Caco-2 (cell line): ENCODE measurements at regions not wholly inside any gene's neighbourhood (a gene's known extent, or its start where the extent isn't known, plus 50 kb on each side); places are given as distances from the start of the nearest gene placed in this dataset.

Experiments used
- BruUV-seq: library from RNA; stranded (reverse); fragments of 400-500 nt; replicated peaks from 2 replicates; lab custom pipeline; 2021; lab: Mats Ljungman, UMichigan
- CTCF ChIA-PET: fragments of 300-600 bp; sonication (Branson Sonifier 250); formaldehyde crosslinking; loops from one replicate; lab custom pipeline; 2022; ENCODE audit warnings: antibody characterized with exemption; lab: Charles Lee
- POLR2A ChIA-PET: fragments of 300-600 bp; sonication (Branson Sonifier 250); formaldehyde crosslinking; loops from one replicate; lab custom pipeline; 2022; ENCODE audit warnings: antibody characterized with exemption; lab: Charles Lee
- DNase-seq, 2 experiments: peaks; one replicate each; pipeline versions ENCODE4 v3.0.0 to v3.0.0-alpha.2; 2020 to 2022
- H3K27me3 ChIP-seq: replicated peaks from 2 replicates; pipeline ENCODE4 v1.6.0; 2011; ENCODE audit warnings: low read length; ENCODE audit not compliant: control insufficient read depth, insufficient read depth
- H3K36me3 ChIP-seq: 2 replicates; pipeline ENCODE4 v1.5.1; 2011; ENCODE audit warnings: low read length; ENCODE audit not compliant: control insufficient read depth, insufficient read depth
- H3K4me1 ChIP-seq: fragments of 250-450 bp; sonication (Bioruptor Pico); 2 replicates; pipeline ENCODE4 v1.5.1; 2020; ENCODE audit warnings: mild to moderate bottlenecking
- H3K4me3 ChIP-seq: 2 replicates; pipeline ENCODE4 v1.5.1; 2011; ENCODE audit warnings: low read depth, mild to moderate bottlenecking, control low read depth, low read length
- H3K9me3 ChIP-seq: fragments of 250-450 bp; sonication (Bioruptor Pico); 2 replicates; pipeline ENCODE4 v1.5.1; 2020; ENCODE audit warnings: mild to moderate bottlenecking, moderate library complexity
- H3K27ac Mint-ChIP-seq: one replicate; pipeline ENCODE4 v1.8.0; 2022; ENCODE audit warnings: mixed read lengths; ENCODE audit not compliant: unreplicated experiment
- H3K27me3 Mint-ChIP-seq: one replicate; pipeline ENCODE4 v1.8.0; 2022; ENCODE audit warnings: mixed read lengths; ENCODE audit not compliant: insufficient read depth, unreplicated experiment
- H3K36me3 Mint-ChIP-seq: one replicate; pipeline ENCODE4 v1.8.0; 2022; ENCODE audit warnings: mild to moderate bottlenecking, mixed read lengths; ENCODE audit not compliant: insufficient read depth, unreplicated experiment
- H3K4me1 Mint-ChIP-seq: one replicate; pipeline ENCODE4 v1.8.0; 2022; ENCODE audit warnings: low read depth, mixed read lengths; ENCODE audit not compliant: unreplicated experiment
- H3K4me3 Mint-ChIP-seq: one replicate; pipeline ENCODE4 v1.8.0; 2022; ENCODE audit warnings: mild to moderate bottlenecking, moderate library complexity, mixed read lengths; ENCODE audit not compliant: unreplicated experiment
- H3K9me3 Mint-ChIP-seq: one replicate; pipeline ENCODE4 v1.8.0; 2022; ENCODE audit warnings: mixed read lengths; ENCODE audit not compliant: unreplicated experiment
- intact Hi-C: fragments of 100-400 bp; cut with micrococcal nuclease; formaldehyde crosslinking; loops from one replicate; pipeline ENCODE4 v1.10.0; 2022; ENCODE audit not compliant: unreplicated experiment
- TF ChIP-seq, protein P1 (sequence below), 2 experiments: fragments of 200-600 bp in 1 of 2; IDR thresholded peaks; 1 replicate in 1 of 2; 2 replicates in 1 of 2; pipeline versions ENCODE4 v1.5.1 to v1.8.0; 2011 to 2022; ENCODE audit warnings: antibody characterized with exemption in 1 of 2, control low read depth in 1 of 2, inconsistent platforms in 1 of 2, low read depth in 1 of 2, low read length in 1 of 2, mild to moderate bottlenecking in 1 of 2, moderate library complexity in 1 of 2; ENCODE audit not compliant: insufficient read depth in 1 of 2, severe bottlenecking in 1 of 2, unreplicated experiment in 1 of 2

DNA sequence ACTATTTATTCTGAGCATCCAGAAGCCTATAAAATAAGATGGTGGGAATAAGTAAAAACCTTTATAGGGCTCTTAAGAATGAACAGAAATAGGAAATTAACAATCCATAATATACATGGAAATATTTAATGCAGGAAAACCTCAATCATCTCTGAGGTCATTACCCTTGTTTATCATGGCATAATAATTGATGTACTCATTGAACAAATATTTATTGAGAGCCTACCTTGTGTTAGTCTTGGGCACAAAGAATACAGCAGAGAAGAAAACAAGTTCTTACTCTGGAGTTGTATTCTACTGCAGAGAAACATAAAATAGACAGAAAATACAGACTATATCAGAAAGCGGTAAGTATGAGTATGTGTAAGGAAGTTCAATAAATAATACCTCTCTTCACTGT lies 167.2 kb downstream of the COX18 start:
- TF ChIP-seq, protein P1, sequence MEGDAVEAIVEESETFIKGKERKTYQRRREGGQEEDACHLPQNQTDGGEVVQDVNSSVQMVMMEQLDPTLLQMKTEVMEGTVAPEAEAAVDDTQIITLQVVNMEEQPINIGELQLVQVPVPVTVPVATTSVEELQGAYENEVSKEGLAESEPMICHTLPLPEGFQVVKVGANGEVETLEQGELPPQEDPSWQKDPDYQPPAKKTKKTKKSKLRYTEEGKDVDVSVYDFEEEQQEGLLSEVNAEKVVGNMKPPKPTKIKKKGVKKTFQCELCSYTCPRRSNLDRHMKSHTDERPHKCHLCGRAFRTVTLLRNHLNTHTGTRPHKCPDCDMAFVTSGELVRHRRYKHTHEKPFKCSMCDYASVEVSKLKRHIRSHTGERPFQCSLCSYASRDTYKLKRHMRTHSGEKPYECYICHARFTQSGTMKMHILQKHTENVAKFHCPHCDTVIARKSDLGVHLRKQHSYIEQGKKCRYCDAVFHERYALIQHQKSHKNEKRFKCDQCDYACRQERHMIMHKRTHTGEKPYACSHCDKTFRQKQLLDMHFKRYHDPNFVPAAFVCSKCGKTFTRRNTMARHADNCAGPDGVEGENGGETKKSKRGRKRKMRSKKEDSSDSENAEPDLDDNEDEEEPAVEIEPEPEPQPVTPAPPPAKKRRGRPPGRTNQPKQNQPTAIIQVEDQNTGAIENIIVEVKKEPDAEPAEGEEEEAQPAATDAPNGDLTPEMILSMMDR (IDR thresholded peaks at IDR 0.05; ENCODE audit: insufficient read depth in 1 of 2, low read depth in 1 of 2, low read length in 1 of 2, severe bottlenecking in 1 of 2, unreplicated experiment in 1 of 2) = no peak
- ChIA-PET CTCF (no interaction called here), POLR2A (no interaction called here)
- intact Hi-C loops = no loop called here
- Histone ChIP-seq H3K9me3 (no peaks in the 10 kb centered on the region; the same call in 1 of the 2 replicates), H3K4me1 (peaks cover 14% of the 10 kb centered on the region), H3K36me3 (no peaks in the 10 kb centered on the region), H3K27me3 (no peaks in the 10 kb centered on the region), H3K4me3 (no peak overlapping the region)
- Mint-ChIP-seq H3K9me3 (peaks cover 4% of the 10 kb centered on the region), H3K27me3 (no peaks in the 10 kb centered on the region), H3K36me3 (no peaks in the 10 kb centered on the region), H3K4me3 (no peak overlapping the region), H3K4me1 (peaks cover 9% of the 10 kb centered on the region), H3K27ac (no peak overlapping the region)
- BruUV-seq = no TSS peak
- DNase-seq = no peak

DNA sequence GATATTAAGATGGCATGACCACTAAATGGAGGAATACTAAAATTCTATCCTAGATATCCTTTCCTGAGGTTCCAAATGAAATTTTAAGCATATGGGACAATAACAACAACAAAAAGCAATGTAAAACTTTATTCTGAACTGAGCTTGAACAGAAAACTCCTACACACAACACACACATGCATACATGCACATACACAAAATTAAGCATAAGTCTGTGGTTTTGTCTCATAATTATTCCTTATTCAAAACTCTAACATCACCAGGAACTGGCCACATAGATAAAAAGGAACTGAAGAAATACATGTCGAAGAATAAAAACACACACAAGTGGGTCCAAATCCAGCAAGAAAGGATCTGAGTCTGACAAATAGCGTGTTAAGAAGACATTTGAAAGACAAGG lies 168.0 kb downstream of the COX18 start:
- intact Hi-C loops = no loop called here
- POLR2A ChIA-PET = interaction anchor here (0.6 kb wide), 1 partner anchor 600 kb away, joined by 4 read pairs; no protein-coding TSS in a partner anchor

DNA sequence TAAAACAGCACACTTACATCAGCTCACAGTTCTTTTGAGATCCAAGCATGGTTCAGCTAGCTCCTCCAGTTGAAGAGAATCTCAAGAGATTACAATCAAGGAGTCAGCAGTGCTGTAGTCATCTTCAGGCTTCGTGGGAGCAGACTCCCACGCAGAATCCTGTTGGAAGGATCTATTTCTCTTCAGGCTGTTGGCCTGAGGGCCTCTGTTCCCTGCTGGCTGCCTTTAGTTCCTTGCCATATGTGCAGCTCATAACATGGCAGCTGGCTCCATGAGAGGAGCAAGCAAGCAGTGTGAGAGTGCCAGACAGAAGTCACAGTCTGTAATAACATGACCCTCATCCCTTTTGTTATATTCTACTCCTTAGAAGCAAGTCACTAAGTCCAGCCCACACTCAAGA lies 168.6 kb downstream of the COX18 start:
- no peak overlapping the region for H3K4me3 Mint-ChIP-seq

More for the DNA sequence above, 168.0 kb downstream of the COX18 start:
- Histone ChIP-seq H3K9me3 (no peaks in the 10 kb centered on the region; the same call in 1 of the 2 replicates), H3K4me3 (no peak overlapping the region), H3K4me1 (peaks cover 22% of the 10 kb centered on the region), H3K36me3 (no peaks in the 10 kb centered on the region), H3K27me3 (no peaks in the 10 kb centered on the region)
- no peaks in the 10 kb centered on the region for H3K27me3 Mint-ChIP-seq
- no peak for DNase-seq
- H3K36me3 Mint-ChIP-seq = no peaks in the 10 kb centered on the region
- no TSS peak for BruUV-seq
- H3K4me3 Mint-ChIP-seq = no peak overlapping the region
- peaks cover 13% of the 10 kb centered on the region for H3K4me1 Mint-ChIP-seq
- peaks cover 10% of the 10 kb centered on the region for H3K9me3 Mint-ChIP-seq
- H3K27ac Mint-ChIP-seq = no peak overlapping the region
- TF ChIP-seq, protein P1 (IDR thresholded peaks at IDR 0.05; ENCODE audit: insufficient read depth in 1 of 2, low read depth in 1 of 2, low read length in 1 of 2, severe bottlenecking in 1 of 2, unreplicated experiment in 1 of 2) = no peak
- CTCF ChIA-PET = no interaction called here

More for the DNA sequence above, 168.6 kb downstream of the COX18 start:
- peaks cover 13% of the 10 kb centered on the region for H3K4me1 Mint-ChIP-seq
- no peaks in the 10 kb centered on the region for H3K36me3 ChIP-seq
- peaks cover 10% of the 10 kb centered on the region for H3K9me3 Mint-ChIP-seq
- ChIA-PET POLR2A (no interaction called here), CTCF (no interaction called here)
- H3K27me3 Mint-ChIP-seq = no peaks in the 10 kb centered on the region
- H3K4me3 ChIP-seq = no peak overlapping the region
- no peaks in the 10 kb centered on the region for H3K27me3 ChIP-seq
- H3K9me3 ChIP-seq = no peaks in the 10 kb centered on the region; the same call in 1 of the 2 replicates
- H3K4me1 ChIP-seq = peaks cover 28% of the 10 kb centered on the region
- DNase-seq = no peak
- no peaks in the 10 kb centered on the region for H3K36me3 Mint-ChIP-seq
- no peak overlapping the region for H3K27ac Mint-ChIP-seq
- intact Hi-C loops = no loop called here
- TF ChIP-seq, protein P1 (IDR thresholded peaks at IDR 0.05; ENCODE audit: insufficient read depth in 1 of 2, low read depth in 1 of 2, low read length in 1 of 2, severe bottlenecking in 1 of 2, unreplicated experiment in 1 of 2) = no peak
- BruUV-seq = no TSS peak
